ENCODE measurements at regions not wholly inside any gene's neighbourhood (a gene's known extent, or its start where the extent isn't known, plus 50 kb on each side); places are given as distances from the start of the nearest gene placed in this dataset.
"Not testable (repeated sequence)": the region's sequence is repeated elsewhere in the genome, so short reads cannot be mapped to it uniquely, and the experiment has no call there.

DNA sequence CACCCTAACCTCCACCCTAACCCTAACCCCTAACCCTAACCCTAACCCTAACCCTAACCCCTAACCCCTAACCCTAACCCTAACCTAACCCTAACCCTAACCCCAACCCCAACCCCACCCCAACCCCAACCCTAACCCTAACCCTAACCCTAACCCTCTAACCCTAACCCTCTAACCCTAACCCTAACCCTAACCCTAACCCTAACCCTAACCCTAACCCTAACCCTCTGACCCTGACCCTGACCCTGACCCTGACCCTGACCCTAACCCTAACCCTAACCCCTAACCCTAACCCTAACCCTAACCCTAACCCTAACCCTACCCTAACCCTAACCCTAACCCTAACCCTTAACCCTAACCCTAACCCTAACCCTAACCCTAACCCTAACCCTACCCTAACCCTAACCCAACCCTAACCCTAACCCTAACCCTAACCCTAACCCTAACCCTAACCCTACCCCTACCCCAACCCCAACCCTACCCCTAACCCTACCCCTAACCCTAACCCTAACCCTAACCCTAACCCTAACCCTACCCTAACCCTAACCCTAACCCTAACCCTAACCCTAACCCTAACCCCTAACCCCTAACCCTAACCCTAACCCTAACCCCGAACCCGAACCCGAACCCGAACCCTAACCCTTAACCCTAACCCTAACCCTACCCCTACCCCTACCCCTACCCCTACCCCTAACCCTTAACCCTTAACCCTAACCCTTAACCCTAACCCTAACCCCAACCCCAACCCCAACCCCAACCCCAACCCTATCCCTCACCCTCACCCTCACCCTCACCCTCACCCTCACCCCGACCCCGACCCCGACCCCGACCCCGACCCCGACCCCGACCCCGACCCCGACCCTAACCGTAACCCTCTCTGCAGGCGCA is 186.2 kb upstream of the CHL1 start:
- DNase-seq = peak; percentile 24

DNA sequence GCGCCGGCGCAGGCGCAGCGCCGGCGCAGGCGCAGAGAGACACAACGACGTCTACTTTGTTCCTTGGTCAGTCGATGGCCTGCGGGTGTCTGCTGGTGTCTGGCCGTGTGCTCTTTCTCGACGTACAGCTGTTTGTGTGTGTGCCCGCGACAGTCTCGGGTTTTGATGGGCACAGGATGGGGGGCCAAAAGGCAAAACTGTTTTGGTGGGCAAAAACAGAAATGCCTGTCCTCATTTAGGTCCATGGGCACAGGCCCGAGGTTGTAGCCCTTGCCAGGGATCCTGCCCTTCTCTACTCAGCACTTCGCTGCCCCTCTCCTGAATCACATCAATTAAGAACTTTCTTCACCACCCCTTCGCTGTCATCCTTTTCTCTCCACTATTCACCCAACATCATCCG is 184.8 kb upstream of the CHL1 start:
- no peak for DNase-seq

DNA sequence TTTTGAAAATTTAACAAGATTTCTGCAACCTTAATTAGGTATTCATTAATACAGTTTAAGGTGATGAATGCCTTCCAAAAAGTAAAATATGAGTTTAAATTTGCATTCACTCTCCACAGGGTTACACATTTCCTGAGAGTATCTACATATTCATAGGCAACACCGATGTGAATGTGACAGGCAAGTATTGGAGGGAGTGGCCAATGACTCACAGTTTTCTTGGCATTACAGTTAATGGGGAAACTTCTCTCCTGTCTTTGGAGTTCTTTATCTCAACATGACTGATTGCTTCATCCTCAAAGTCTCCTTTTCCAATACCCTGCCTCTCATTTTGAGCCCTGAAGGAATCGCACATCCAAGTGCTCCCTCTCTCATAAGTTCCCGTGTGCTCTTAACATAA is 181.9 kb upstream of the CHL1 start:
- DNase-seq = no peak

DNA sequence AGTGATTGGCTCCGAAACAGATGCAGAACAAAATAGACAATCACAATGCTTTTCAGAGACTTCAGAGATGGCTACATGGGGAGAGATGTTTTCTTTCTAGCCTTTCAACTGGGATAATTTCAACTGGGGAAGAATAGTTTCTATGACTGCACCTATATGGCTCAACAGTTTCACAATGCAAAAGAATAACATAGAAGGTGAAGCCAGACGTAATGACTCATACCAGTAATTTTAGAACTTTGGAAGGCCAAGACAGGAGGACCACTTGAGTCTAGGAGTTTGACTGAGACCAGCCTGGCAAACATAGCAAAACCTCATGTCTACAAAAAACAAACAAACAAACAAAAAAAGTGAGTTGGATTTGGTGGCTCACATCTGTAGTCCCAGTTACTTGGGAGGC is 180.2 kb upstream of the CHL1 start:
- no peak for DNase-seq

DNA sequence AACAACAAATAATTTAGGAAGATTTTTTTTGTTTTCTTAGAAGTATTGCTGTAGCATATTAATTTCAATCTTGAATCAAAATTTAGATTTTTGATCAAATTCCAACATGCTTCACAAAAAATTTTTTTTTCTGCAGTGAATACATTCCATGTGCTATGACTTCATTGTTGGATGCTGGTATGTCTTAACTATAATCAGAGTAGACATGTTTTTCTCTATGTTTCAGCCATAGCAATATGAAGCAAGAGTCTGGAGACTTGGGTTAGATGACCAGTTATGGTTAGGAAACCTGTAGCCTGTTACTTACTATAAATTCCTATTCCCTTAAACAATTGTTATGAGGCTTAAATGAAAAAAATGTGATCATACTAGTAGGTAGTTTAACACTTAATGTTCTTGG is 176.1 kb upstream of the CHL1 start:
- DNase-seq = no peak

DNA sequence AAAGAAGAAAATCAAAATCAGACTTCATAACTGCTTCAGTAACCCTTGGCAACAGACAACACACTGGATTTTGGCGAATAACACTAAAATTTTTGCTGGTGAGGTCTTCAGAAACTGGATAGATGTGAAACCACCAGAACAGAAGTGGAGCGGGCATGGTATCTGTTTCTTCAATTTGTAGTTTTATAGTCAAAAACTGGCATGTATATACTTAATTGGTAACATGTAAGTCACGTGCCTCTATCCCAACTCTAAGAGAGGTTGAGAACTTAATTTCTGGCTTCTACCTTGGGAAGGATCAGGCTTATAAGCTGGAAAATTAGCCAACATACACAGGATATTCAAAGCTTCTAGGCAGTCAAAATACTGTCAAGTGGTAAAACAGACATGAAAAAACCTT is 172.6 kb upstream of the CHL1 start:
- no peak for DNase-seq

DNA sequence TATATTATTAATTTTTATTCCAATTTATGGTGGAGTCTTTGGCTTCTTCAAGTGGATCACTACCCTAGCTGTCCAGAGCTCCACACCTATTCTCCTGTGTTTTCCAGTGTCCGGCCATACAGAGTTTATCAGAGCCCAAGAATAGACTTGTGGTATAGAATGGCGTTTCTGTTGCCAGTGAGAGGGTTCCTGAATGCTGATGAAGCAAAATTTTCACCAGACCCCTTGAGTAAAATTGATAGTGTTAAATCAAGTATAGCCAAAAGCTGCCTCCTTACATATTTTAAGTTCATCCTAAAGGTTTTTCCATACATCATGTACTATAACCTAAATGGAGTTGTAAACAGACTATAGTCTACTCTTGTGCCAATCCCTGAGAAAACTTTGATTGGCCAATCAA is 171.5 kb upstream of the CHL1 start:
- no peak for DNase-seq

DNA sequence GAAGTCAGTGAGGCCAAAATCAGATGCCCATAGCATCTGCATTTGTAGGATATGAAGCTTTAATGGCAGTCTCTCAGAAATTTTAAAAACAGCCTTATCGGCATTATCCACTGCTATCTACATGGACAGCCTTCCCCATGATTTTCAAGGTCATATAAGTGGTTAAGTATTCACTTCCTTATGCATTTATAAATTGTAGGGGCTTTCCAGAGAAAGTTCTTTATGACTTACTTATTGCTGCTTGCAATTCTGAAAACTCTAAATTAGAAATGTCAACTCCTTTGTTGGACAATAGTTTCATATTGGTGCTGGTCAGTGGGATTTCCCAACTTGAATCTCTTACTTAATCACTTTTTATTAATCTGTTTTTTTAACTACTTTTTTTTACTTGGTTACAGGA is 160.6 kb upstream of the CHL1 start:
- DNase-seq = not testable (repeated sequence)

DNA sequence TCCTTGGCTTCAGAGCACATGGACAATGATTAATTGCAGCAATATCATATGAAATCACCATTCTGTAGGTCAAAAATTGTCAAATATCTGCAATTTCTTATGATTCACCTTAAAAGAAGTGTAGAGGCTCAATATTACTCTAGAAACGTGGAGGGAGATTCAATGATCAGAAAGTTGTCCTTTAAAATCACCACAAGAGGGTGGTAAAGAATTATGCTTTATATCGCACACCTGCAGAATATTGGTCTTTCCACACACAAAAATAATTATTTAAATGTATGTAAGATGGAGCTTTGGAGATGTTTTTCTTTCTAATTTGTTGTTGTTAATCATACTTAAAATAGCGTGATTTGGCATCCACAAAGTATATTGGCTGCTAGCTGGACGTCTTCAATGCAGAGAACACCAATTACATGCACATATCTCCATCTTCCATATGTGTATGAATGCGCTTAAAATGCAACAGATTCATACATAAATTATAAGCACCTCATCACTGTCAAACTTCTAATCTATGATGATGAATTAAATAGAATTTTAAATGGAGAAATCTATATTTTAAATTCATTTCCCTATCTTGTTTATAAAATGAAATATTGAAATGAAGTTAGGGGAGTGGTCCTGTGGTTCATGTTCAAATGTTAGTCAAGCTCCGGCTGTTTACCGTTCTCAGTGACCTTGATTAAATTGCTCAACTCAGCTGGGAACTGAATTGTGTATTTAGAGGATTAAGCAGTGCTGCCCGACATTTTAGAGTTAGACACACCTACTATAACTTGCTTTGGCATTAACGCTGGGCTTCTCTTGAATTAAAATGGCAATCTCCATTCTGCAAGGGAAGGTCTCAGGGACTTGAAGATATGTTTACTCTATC is 153.5 kb upstream of the CHL1 start:
- not testable (repeated sequence) for DNase-seq

DNA sequence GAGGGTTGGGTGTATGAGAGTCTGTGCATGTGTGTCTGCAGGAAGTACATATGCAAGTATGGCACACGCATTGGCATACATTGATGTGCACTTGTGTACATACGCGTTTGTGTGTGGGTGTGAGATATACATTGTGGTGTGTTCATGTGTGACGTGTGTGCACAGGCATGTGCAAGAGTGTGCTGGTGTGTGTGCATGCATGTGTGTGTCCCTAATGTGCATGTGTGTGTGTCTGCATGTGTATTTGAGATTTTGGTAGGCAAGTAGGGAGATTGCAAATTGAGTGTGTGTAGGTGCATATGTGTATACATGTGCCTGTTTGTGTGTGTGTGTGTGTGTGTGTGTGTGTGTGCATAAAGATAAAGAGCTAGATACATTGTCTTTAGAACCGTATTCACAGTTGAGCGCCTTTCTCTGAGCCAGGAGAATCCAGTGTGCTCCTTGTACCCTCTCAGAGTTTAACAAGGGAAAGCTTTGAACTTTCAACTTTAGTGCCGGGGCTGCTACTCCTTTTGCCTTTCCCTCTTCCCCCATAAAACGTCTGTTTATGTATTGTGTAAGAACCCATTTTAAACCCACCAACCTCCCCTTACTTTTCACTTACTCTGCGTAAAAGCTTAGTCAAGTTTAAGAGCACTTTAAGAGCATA is 152.4 kb upstream of the CHL1 start:
- DNase-seq = no peak

DNA sequence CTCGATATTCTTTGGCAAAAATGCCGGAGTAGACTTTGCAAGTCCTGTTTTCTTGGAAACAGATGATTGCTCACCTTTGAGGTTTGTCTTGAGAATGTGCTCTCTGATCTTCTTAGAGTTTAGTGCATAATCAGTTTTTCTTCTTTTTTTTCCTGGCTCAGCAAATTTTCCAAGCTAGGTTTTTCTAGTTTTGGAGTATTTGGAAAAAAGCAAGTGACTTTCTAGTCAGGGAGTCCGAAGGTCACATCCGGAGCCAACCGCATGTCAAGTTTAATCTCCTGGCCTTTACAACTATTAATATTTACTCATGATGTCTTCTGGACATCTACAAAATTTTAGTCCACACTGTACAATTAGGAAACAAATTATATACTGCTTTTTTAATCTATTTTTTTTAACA is 151.6 kb upstream of the CHL1 start:
- DNase-seq = not testable (repeated sequence)

DNA sequence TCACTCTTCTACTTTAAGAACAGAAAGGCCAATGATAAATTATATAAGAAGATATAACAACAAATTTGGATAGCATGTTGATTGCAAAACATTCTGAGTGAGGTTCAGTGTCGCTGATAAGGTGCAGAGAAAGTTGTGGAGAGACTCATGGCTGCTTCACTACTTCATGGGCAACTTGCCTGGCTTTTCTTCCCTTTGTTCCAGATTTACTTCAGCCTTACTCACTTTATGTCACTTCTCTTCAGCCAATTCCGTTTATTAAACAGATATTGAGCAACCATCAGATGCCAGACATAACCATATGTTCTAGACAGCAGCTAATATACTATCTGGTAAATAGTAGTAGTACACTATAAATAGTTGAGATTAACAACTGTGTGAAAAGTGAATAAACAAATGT is 150.0 kb upstream of the CHL1 start:
- DNase-seq = no peak

DNA sequence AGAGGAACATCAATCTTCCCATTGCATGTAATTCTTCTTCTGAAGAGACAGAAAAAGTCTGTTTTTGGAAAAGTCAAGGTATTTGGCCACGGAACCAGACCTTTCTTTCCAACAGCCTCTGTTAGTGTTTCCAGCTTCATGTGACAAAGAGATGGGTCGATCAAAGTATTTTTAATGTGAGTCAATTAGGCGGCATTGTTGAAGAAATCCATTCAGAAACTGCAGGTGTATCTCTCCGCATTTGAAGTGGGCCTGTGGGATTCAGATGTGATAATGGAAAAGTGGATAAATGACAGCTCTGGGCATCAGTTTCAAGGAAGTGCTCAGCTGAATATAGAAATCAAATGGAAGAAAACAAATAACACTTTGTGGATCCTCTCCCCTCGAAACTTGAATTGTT is 143.1 kb upstream of the CHL1 start:
- DNase-seq = not testable (repeated sequence)

DNA sequence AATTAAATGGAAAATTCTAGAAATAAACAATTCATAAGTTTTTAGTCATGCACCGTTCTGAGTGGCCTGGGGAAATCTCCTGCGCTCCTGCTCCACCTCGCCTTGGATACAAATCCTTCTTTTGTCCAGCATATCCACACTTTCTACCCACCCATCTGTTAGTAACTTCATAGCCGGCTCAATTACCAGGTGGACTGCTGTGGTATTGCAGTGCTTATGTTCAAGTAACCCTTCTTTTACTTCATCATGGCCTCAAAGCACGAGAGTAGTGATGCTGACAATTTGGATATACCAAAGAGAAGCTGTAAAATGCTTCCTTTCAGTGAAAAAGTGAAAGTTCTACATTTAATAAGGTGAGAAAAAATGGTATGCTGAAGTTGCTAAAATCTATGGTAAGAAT is 142.3 kb upstream of the CHL1 start:
- DNase-seq = no peak

DNA sequence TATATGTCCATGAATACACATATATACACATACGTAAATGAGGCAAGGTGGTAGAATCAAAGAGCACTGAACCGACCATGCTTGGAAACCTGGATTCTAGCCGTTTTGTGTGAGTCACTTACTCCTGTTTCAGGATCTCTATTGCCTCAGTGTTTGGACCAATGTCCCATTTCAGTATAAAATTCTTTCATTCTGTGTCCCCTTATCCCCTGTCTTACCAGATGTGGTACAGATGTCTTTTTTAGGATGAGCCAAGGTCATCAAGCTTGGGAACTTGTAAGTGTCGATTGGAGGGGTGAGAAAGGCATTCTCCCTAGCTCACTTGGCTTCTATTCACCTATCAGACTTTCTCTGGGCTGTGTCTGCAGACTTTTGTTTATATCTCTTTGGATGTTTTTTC is 139.9 kb upstream of the CHL1 start:
- no peak for DNase-seq

DNA sequence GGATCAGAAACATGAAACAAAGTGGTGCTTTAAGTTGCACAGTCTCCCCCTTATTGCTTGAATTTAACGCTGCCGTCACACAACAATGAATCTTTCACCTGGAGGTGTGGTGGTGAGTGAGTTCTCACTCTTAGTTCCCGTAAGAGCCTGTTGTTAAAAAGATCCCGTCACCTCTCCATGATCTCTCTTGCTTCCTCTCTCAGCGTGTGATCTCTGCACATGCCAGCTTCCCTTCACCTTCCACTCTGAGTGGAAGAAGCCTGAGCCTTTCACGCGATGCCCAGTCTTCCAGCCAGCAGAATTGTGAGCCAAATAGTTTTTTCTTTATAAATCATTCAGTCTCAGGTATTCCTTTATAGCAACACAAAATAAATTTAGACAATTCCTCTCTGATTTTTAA is 136.7 kb upstream of the CHL1 start:
- no peak for DNase-seq

DNA sequence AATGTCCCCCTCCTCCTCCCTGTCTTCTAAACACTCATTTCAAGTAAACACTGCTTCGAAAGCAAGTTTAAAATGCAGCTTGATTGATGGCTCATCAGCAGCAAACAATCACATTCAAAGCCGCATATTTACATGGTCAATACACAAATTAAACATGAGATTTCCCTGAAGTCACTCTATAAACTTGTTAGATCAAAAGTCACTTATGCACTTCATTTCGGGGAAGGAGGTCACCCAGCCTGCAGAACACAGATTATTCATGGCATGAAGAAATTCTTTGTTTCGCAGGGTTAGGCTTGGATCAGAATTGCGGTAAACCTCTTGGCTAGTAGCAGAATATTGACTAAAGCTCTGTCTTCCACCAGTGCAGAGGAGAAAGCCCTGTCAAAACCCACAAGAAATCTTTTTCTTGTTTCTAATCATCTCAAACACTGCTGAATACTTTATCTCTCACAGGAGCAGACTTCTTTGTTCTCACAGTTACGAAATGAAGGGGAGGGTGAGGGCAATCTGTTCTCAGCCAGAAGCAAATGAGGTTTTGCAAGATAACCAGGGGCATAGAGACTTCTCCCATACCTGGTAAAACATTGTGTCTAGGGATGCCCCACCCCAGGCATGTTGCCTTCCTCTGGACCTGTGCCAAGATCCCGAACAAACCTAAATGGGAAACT is 133.3 kb upstream of the CHL1 start:
- DNase-seq = no peak

DNA sequence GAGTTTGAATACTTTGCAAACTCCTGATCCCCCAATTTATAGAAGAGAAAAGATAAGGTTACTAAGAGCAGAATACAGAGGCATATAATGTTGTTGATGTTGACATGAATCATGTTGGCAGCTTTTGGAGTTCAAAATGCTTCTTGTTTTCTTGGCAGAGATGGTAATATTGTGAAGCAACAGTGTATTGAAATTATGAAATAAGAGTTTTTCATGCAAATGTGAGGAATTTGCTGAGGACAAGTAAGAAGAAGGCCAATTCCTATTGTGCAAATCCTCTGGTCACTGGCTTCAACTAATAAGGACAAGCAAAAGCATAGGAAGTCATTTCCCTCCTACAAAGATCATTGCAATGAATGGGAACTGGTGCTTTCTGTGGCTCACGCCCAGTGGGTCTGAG is 126.9 kb upstream of the CHL1 start:
- DNase-seq = no peak

DNA sequence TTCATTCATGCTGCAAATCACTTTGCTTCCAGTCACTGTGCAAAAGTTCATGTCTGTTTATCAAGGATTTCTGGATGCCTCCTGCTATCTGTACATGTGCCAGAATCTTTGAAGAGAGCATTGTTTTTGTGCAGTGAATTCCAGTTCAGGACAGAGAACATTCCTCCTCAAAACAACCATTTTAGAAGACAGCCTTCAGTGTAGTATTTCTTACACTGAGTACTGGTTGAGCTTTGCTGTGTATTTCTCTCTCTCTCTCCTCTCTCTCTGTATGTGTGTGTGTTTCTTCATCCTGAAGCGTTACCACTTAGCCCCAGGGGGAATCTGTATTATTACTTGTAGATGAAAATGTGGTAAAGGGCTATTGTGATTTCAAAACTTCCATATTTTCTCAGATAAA is 123.8 kb upstream of the CHL1 start:
- no peak for DNase-seq

DNA sequence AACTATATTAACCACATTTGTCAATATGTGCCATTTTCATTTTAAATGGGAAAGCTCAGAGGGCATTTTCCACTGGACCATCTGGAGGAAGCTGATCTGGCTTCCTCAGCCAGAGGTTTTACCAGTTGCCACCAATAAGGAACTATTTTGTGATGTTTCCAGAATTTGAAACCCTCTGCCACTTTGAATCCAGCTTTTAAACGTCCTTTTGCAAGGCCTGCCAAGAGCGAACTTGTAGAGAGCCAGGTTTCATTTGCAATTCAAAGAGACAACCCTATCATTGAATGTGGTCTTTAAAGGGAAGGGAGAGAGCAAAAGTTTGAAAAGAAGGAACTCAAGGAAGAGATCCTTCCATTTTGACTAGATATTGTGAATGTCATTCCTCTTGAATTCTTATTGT is 123.3 kb upstream of the CHL1 start:
- no peak for DNase-seq

DNA sequence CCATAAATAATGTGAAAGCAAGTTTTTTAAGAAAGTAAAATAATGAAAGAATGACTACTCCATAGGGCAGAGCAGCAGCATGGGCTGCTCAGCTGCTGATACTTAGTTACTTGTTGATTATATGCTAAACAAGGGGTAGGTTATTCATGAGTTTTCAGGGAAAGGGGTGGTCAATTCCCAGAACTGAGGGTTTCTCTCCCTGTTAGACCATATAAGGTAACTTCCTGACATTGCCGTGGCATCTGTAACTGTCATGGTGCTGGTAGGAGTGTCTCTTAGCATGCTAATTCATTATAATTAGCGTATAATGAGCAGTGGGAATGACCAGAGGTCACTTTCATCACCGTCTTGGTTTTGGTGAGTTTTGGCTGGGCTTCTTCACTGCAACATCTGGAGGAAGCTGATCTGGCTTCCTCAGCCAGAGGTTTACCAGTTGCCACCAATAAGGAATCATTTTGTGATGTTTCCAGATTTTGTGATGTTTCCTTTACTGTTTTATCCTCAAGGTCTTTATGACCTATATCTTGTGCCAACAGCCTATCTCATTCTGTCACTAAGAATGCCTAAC is 121.8 kb upstream of the CHL1 start:
- no peak for DNase-seq

DNA sequence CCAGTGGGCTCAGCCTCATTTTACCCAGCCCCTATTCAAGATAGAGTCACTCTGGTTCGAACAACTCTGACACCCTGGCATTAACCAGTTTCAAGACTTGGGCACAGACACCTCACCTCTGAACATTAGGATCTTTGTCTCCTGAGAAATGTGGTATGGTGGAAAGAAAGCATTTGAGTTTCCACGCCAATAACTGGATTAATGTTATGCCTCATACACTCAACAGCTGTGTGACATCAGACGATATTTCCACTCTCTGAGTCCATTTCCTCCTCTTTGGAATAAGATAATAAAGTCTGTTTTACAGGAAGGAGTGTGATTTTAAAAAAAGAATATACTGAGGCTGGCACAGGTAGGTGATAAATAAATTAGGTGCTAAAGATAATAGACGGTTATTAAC is 121.3 kb upstream of the CHL1 start:
- no peak for DNase-seq

DNA sequence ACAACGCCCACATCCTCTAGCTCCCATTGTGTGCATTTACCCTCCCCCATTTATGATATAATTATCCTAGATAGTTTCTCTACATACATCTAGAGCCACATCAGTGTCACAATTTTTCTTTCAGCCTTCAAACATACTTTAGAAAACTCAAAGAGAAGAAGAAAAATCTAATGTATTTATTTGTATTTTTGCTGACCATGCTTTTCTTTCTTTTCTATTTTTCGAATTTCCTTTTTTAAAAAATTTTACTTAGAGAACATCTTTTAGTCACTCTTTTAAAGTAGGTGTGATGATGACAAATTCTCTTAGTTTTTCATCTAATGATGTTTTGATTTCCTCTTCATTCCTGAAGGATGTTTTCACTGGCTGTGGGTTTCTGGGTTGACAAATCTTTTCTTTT is 117.0 kb upstream of the CHL1 start:
- DNase-seq = no peak

All from CD4-positive, alpha-beta T cell treated with Interleukin-21 for 1 hour (primary cell).